Stimulated activated effector memory CD8-positive, alpha-beta T cell treated with anti-CD3 and anti-CD28 coated beads, Interleukin-12 subunit alpha, Interleukin-12 subunit beta, amount 100 ng/mL, for 72 hours (primary cell): ENCODE measurements at regions not wholly inside any gene's neighbourhood (a gene's known extent, or its start where the extent isn't known, plus 50 kb on each side); places are given as distances from the start of the nearest gene placed in this dataset.

Experiments used
- ATAC-seq: fragments of 150-1000 bp; cut with Tn5 transposase; 2 replicates; pipeline ENCODE4 v1.10.0; 2021
- DNase-seq, 2 donors: peaks; one replicate each; pipeline ENCODE4 v3.0.0; 2021 to 2022; ENCODE audit warnings: low spot score in 2 of 2
- H3K27ac Mint-ChIP-seq: one replicate; pipeline ENCODE4 v1.8.0; 2022; ENCODE audit warnings: mild to moderate bottlenecking, mixed read lengths
- H3K36me3 Mint-ChIP-seq: one replicate; pipeline ENCODE4 v1.8.0; 2022; ENCODE audit warnings: mild to moderate bottlenecking, mixed read lengths
- H3K4me1 Mint-ChIP-seq: one replicate; pipeline ENCODE4 v1.8.0; 2022; ENCODE audit warnings: mixed read lengths
- H3K4me3 Mint-ChIP-seq: one replicate; pipeline ENCODE4 v1.8.0; 2022; ENCODE audit warnings: mild to moderate bottlenecking, mixed read lengths
- H3K9me3 Mint-ChIP-seq: one replicate; pipeline ENCODE4 v1.8.0; 2022; ENCODE audit warnings: mixed read lengths

- Mint-ChIP-seq H3K36me3 (no peaks in the 10 kb centered on the region), H3K4me1 (no peaks in the 10 kb centered on the region), H3K27ac (no peak overlapping the region), H3K9me3 (no peaks in the 10 kb centered on the region), H3K4me3 (no peak overlapping the region)
- ATAC-seq: no peak
- no peak for DNase-seq
These were observed 52.5 kb upstream of the C9orf72 start for GRCh38 chr9:27625751-27626150.

- Mint-ChIP-seq H3K36me3 (no peaks in the 10 kb centered on the region), H3K4me1 (no peaks in the 10 kb centered on the region), H3K9me3 (no peaks in the 10 kb centered on the region), H3K4me3 (no peak overlapping the region), H3K27ac (no peak overlapping the region)
- DNase-seq: no peak
- ATAC-seq: peak; percentile 54
These were observed 53.2 kb upstream of the C9orf72 start for GRCh38 chr9:27626244-27627187.

- Mint-ChIP-seq H3K4me3 (no peak overlapping the region), H3K27ac (no peak overlapping the region), H3K9me3 (no peaks in the 10 kb centered on the region), H3K36me3 (no peaks in the 10 kb centered on the region), H3K4me1 (no peaks in the 10 kb centered on the region)
- no peak for DNase-seq
- ATAC-seq: no peak
These were observed 53.9 kb upstream of the C9orf72 start for GRCh38 chr9:27627188-27627564.

- Mint-ChIP-seq H3K36me3 (no peaks in the 10 kb centered on the region), H3K4me3 (no peak overlapping the region), H3K27ac (no peak overlapping the region), H3K4me1 (no peaks in the 10 kb centered on the region), H3K9me3 (no peaks in the 10 kb centered on the region)
- DNase-seq (no peak), ATAC-seq (no peak)
These were observed 55.0 kb upstream of the C9orf72 start for GRCh38 chr9:27628311-27628710.

GRCh38 chr9:27629425-27629824, 56.1 kb upstream of the C9orf72 start:
- DNase-seq: no peak
- H3K27ac Mint-ChIP-seq: no peak overlapping the region
- no peaks in the 10 kb centered on the region for H3K9me3 Mint-ChIP-seq
- no peaks in the 10 kb centered on the region for H3K4me1 Mint-ChIP-seq
- no peak for ATAC-seq
- no peaks in the 10 kb centered on the region for H3K36me3 Mint-ChIP-seq
- H3K4me3 Mint-ChIP-seq: no peak overlapping the region

GRCh38 chr9:27632254-27632653, 59.0 kb upstream of the C9orf72 start:
- ATAC-seq: no peak
- no peak for DNase-seq
- Mint-ChIP-seq H3K4me3 (no peak overlapping the region), H3K4me1 (no peaks in the 10 kb centered on the region), H3K27ac (no peak overlapping the region), H3K9me3 (no peaks in the 10 kb centered on the region), H3K36me3 (no peaks in the 10 kb centered on the region)

GRCh38 chr9:27633764-27634163, 60.5 kb upstream of the C9orf72 start:
- no peaks in the 10 kb centered on the region for H3K36me3 Mint-ChIP-seq

GRCh38 chr9:27634879-27635278, 61.6 kb upstream of the C9orf72 start:
- no peaks in the 10 kb centered on the region for H3K36me3 Mint-ChIP-seq
- ATAC-seq (no peak), DNase-seq (no peak)
- no peak overlapping the region for H3K4me3 Mint-ChIP-seq
- no peaks in the 10 kb centered on the region for H3K4me1 Mint-ChIP-seq
- no peak overlapping the region for H3K27ac Mint-ChIP-seq
- no peaks in the 10 kb centered on the region for H3K9me3 Mint-ChIP-seq

More at GRCh38 chr9:27633764-27634163, 60.5 kb upstream of the C9orf72 start:
- no peaks in the 10 kb centered on the region for H3K9me3 Mint-ChIP-seq
- H3K4me1 Mint-ChIP-seq: no peaks in the 10 kb centered on the region
- H3K4me3 Mint-ChIP-seq: no peak overlapping the region
- no peak overlapping the region for H3K27ac Mint-ChIP-seq
- ATAC-seq (no peak), DNase-seq (no peak)

GRCh38 chr9:27638716-27639115, 65.4 kb upstream of the C9orf72 start:
- H3K4me1 Mint-ChIP-seq: no peaks in the 10 kb centered on the region
- H3K36me3 Mint-ChIP-seq: no peaks in the 10 kb centered on the region
- no peaks in the 10 kb centered on the region for H3K9me3 Mint-ChIP-seq

GRCh38 chr9:27645161-27645840, 72.0 kb upstream of the C9orf72 start:
- Mint-ChIP-seq H3K4me1 (no peaks in the 10 kb centered on the region), H3K36me3 (no peaks in the 10 kb centered on the region), H3K27ac (no peak overlapping the region), H3K4me3 (no peak overlapping the region), H3K9me3 (no peaks in the 10 kb centered on the region)
- no peak for DNase-seq
- ATAC-seq: no peak

More at GRCh38 chr9:27638716-27639115, 65.4 kb upstream of the C9orf72 start:
- no peak for DNase-seq
- Mint-ChIP-seq H3K27ac (no peak overlapping the region), H3K4me3 (no peak overlapping the region)
- no peak for ATAC-seq

GRCh38 chr9:27653246-27653645, 80.0 kb upstream of the C9orf72 start:
- no peak for ATAC-seq
- Mint-ChIP-seq H3K4me1 (no peaks in the 10 kb centered on the region), H3K27ac (no peak overlapping the region), H3K36me3 (no peaks in the 10 kb centered on the region), H3K4me3 (no peak overlapping the region), H3K9me3 (peaks cover 2% of the 10 kb centered on the region)
- no peak for DNase-seq

- H3K4me1 Mint-ChIP-seq: no peaks in the 10 kb centered on the region
- no peaks in the 10 kb centered on the region for H3K36me3 Mint-ChIP-seq
- ATAC-seq: no peak
These were observed 80.7 kb upstream of the C9orf72 start for GRCh38 chr9:27653957-27654356.

GRCh38 chr9:27654629-27655285, 81.5 kb upstream of the C9orf72 start:
- no peak for ATAC-seq

More at GRCh38 chr9:27653957-27654356, 80.7 kb upstream of the C9orf72 start:
- Mint-ChIP-seq H3K9me3 (peaks cover 2% of the 10 kb centered on the region), H3K27ac (no peak overlapping the region), H3K4me3 (no peak overlapping the region)
- no peak for DNase-seq

GRCh38 chr9:27655441-27655840, 82.2 kb upstream of the C9orf72 start:
- DNase-seq (no peak), ATAC-seq (no peak)
- H3K27ac Mint-ChIP-seq: no peak overlapping the region
- H3K36me3 Mint-ChIP-seq: no peaks in the 10 kb centered on the region
- H3K4me1 Mint-ChIP-seq: no peaks in the 10 kb centered on the region
- peaks cover 2% of the 10 kb centered on the region for H3K9me3 Mint-ChIP-seq
- no peak overlapping the region for H3K4me3 Mint-ChIP-seq

More at GRCh38 chr9:27654629-27655285, 81.5 kb upstream of the C9orf72 start:
- Mint-ChIP-seq H3K9me3 (peaks cover 2% of the 10 kb centered on the region), H3K36me3 (no peaks in the 10 kb centered on the region), H3K27ac (no peak overlapping the region), H3K4me3 (no peak overlapping the region), H3K4me1 (no peaks in the 10 kb centered on the region)
- no peak for DNase-seq

- H3K27ac Mint-ChIP-seq: no peak overlapping the region
- H3K36me3 Mint-ChIP-seq: no peaks in the 10 kb centered on the region
- no peaks in the 10 kb centered on the region for H3K4me1 Mint-ChIP-seq
- no peak overlapping the region for H3K4me3 Mint-ChIP-seq
- ATAC-seq (no peak), DNase-seq (no peak)
- H3K9me3 Mint-ChIP-seq: peaks cover 2% of the 10 kb centered on the region
These were observed 85.7 kb upstream of the C9orf72 start for GRCh38 chr9:27659001-27659400.
